ENCODE measurements at regions not wholly inside any gene's neighbourhood (a gene's known extent, or its start where the extent isn't known, plus 50 kb on each side); places are given as distances from the start of the nearest gene placed in this dataset.

DNA sequence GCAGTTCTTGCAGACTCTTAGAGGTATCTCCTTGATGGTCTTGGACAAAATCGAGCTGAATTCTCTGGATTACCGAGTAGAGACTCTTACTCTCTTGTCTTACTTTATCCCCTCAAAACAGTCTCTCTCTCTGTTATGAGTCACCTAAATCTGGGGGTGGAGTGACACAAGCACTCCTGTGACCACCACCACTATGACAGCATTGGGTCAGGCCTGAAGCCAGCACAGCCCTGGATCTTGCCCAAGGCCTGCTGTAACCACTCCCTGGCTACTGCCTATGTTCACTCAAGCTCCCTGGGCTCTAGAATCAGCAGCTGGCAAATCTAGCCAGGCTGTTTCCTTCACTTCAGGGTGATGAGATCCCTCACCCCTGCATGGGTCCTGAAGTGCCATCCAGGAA, 662.5 kb downstream of the LUZP2 start:
- no peak for TF ChIP-seq POLR2A (IDR thresholded peaks at IDR 0.05)
- TF ChIP-seq EP300 (IDR thresholded peaks at IDR 0.05), result no peak
- TF ChIP-seq, protein P1, sequence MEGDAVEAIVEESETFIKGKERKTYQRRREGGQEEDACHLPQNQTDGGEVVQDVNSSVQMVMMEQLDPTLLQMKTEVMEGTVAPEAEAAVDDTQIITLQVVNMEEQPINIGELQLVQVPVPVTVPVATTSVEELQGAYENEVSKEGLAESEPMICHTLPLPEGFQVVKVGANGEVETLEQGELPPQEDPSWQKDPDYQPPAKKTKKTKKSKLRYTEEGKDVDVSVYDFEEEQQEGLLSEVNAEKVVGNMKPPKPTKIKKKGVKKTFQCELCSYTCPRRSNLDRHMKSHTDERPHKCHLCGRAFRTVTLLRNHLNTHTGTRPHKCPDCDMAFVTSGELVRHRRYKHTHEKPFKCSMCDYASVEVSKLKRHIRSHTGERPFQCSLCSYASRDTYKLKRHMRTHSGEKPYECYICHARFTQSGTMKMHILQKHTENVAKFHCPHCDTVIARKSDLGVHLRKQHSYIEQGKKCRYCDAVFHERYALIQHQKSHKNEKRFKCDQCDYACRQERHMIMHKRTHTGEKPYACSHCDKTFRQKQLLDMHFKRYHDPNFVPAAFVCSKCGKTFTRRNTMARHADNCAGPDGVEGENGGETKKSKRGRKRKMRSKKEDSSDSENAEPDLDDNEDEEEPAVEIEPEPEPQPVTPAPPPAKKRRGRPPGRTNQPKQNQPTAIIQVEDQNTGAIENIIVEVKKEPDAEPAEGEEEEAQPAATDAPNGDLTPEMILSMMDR (IDR thresholded peaks at IDR 0.05), result no peak
- TF ChIP-seq POLR2AphosphoS5 (IDR thresholded peaks at IDR 0.05), result no peak
- no peak for DNase-seq
- intact Hi-C loops (cut with DNase I), result no loop called here
- 86 to 88% methylated on average over 2 of the region's 2 CpGs for WGBS, 2 donors
- no peaks in the 10 kb centered on the region for H3K36me3 ChIP-seq
- no peak overlapping the region for H3K4me3 ChIP-seq
- H3K9me3 ChIP-seq, result peaks cover 0 to 2% (median 0%) of the 10 kb centered on the region in 4 donors
- H3K27ac ChIP-seq, result no peak overlapping the region
- H3K4me1 ChIP-seq, result no peaks in the 10 kb centered on the region
- H3K27me3 ChIP-seq, result no peaks in the 10 kb centered on the region

DNA sequence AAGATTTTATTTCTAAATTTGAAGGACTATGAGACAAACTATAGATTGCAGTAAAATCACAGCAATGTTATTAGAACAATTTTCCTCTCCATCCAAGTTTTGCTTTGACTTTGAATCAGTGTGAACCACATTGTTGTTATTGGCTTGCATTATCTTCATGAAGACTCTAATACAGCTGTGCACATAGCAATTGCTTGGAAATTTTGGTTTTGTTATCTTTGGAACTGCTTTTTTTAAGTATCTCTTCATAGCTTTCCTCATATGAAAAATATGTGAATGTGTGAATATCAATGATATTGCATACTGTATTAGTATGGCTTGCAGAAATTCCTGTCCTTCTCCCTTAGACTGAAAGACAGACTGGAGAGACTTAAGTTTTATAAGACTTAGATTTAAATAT, 666.6 kb downstream of the LUZP2 start:
- intact Hi-C loops (cut with DNase I), result no loop called here
- Histone ChIP-seq H3K4me3 (no peak overlapping the region), H3K4me1 (no peaks in the 10 kb centered on the region), H3K36me3 (no peaks in the 10 kb centered on the region), H3K27ac (no peak overlapping the region), H3K9me3 (peaks cover 0 to 3% (median 0%) of the 10 kb centered on the region in 4 donors), H3K27me3 (no peaks in the 10 kb centered on the region)
- DNase-seq, result no peak
- TF ChIP-seq, protein P1 (IDR thresholded peaks at IDR 0.05), result no peak
- TF ChIP-seq POLR2AphosphoS5 (IDR thresholded peaks at IDR 0.05), result no peak
- no peak for TF ChIP-seq EP300 (IDR thresholded peaks at IDR 0.05)
- no peak for TF ChIP-seq POLR2A (IDR thresholded peaks at IDR 0.05)

DNA sequence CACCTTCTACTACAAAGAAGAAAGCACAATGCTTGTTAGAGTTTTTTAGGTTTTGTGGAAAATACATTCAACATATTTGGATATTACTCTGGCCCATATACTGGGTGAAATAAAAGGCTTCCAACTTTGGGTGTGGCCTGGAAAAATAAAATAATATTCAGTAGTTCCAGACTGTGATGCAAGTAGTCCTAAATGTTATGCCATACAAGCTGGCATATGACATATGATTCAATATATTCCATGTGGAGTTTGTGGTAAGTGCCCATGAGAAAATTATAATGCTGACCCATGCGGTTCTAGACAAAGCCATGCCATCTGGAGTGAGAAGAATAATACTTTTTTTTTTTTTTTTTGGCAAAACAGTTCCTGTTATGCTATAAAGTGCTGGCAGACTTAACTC, 683.3 kb downstream of the LUZP2 start:
- intact Hi-C loops (cut with DNase I), result loop anchor here (10.0 kb wide), 1 partner anchor 65 kb away; no protein-coding TSS in a partner anchor
- no peaks in the 10 kb centered on the region for H3K9me3 ChIP-seq
- no peak overlapping the region for H3K4me3 ChIP-seq
- no peak for DNase-seq
- no peak overlapping the region for H3K27ac ChIP-seq
- 36 to 75% methylated on average over 1 of the region's 1 CpG for WGBS, 2 donors
- H3K36me3 ChIP-seq, result no peaks in the 10 kb centered on the region
- H3K4me1 ChIP-seq, result no peaks in the 10 kb centered on the region
- no peaks in the 10 kb centered on the region for H3K27me3 ChIP-seq
- TF ChIP-seq POLR2A (IDR thresholded peaks at IDR 0.05) (no peak), POLR2AphosphoS5 (IDR thresholded peaks at IDR 0.05) (no peak)
- TF ChIP-seq, protein P1 (IDR thresholded peaks at IDR 0.05), result no peak

DNA sequence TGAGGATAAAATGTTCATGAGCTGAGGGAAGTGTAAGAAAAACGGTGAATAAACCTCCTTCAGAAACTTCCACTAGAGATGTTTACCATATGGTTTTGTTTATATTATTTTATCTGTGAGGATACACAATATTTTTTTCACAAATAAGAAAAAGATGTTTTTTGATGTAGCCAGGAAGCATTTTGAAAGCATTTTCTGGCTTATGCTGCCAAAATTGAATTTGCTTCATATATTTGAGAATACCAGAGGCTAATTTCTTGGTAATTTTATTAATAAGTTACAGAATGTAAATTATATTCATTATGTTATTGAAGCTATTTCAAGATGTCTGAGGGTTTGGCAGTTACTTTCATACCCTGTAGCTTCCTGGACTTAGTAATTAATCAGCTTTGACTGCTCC, 686.6 kb downstream of the LUZP2 start:
- TF ChIP-seq EP300 (IDR thresholded peaks at IDR 0.05), result no peak
- TF ChIP-seq, protein P1 (IDR thresholded peaks at IDR 0.05), result no peak
- no peak for TF ChIP-seq POLR2AphosphoS5 (IDR thresholded peaks at IDR 0.05)
- no peak for TF ChIP-seq POLR2A (IDR thresholded peaks at IDR 0.05)
- 65 to 71% methylated on average over 1 of the region's 1 CpG for WGBS, 2 donors
- no peaks in the 10 kb centered on the region for H3K36me3 ChIP-seq
- H3K27ac ChIP-seq, result no peak overlapping the region
- no peak overlapping the region for H3K4me3 ChIP-seq
- no peak for DNase-seq
- intact Hi-C loops (cut with DNase I), result loop anchor here (10.0 kb wide), 1 partner anchor 61 kb away; no protein-coding TSS in a partner anchor
- no peaks in the 10 kb centered on the region for H3K9me3 ChIP-seq
- no peaks in the 10 kb centered on the region for H3K27me3 ChIP-seq
- H3K4me1 ChIP-seq, result no peaks in the 10 kb centered on the region

DNA sequence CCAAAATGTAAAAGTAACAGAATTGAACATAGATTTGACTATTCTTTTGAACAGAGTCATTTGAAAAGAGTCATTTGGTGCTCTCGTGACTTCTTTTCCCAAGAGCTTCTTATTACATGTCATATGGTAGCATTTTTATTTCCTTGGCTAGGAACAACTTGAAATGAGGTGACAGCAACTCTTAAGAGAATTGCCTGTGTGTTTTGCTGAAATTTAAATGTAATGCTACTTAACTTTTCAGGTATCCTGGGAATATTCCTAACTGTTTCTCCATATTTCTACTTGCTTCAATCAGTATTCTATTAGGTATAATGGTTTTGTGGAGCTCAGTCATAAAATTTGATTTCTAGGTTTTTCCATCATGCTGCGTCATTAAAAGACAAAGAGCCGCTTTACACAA, 700.7 kb downstream of the LUZP2 start:
- H3K4me3 ChIP-seq, result no peak overlapping the region
- no peaks in the 10 kb centered on the region for H3K4me1 ChIP-seq
- intact Hi-C loops (cut with DNase I), result no loop called here
- no peaks in the 10 kb centered on the region for H3K9me3 ChIP-seq
- TF ChIP-seq POLR2A (IDR thresholded peaks at IDR 0.05) (no peak), POLR2AphosphoS5 (IDR thresholded peaks at IDR 0.05) (no peak), EP300 (IDR thresholded peaks at IDR 0.05) (no peak)
- TF ChIP-seq, protein P1 (IDR thresholded peaks at IDR 0.05), result no peak
- H3K27ac ChIP-seq, result no peak overlapping the region
- no peaks in the 10 kb centered on the region for H3K27me3 ChIP-seq
- DNase-seq, result no peak
- WGBS, 2 donors, result 76 to 88% methylated on average over 3 of the region's 3 CpGs
- H3K36me3 ChIP-seq, result no peaks in the 10 kb centered on the region
